ENCODE measurements at regions not wholly inside any gene's neighbourhood (a gene's known extent, or its start where the extent isn't known, plus 50 kb on each side); places are given as distances from the start of the nearest gene placed in this dataset.

- H3K4me1 ChIP-seq: peaks cover 10 to 86% (median 49%) of the 10 kb centered on the region in 9 donors
- 76 to 77% methylated on average over 7 of the region's 7 CpGs for WGBS, 2 donors
- H3K9me3 ChIP-seq: no peaks in the 10 kb centered on the region
Measured at GRCh38 chr1:201660931-201661822, 122.2 kb downstream of the NAV1 start.

GRCh38 chr1:201661823-201662359 is 123.0 kb downstream of the NAV1 start:
- 74 to 80% methylated on average over 8 of the region's 8 CpGs for WGBS, 2 donors
- no peak overlapping the region for H3K4me3 ChIP-seq
- H3K27ac ChIP-seq: no peak overlapping the region
- no peak for TF ChIP-seq CTCF (IDR thresholded peaks at IDR 0.05)
- H3K9me3 ChIP-seq: no peaks in the 10 kb centered on the region
- no peak for ATAC-seq
- peaks cover 2 to 79% (median 44%) of the 10 kb centered on the region in 9 donors for H3K4me1 ChIP-seq
- no peak for DNase-seq
- peaks cover 0 to 16% (median 0%) of the 10 kb centered on the region in 9 donors for H3K36me3 ChIP-seq
- intact Hi-C loops (cut with DNase I): loop anchor here in 1 of 10 donors (5.0 kb wide), 1 partner anchor 50 kb away; no protein-coding TSS in a partner anchor
- no peaks in the 10 kb centered on the region for H3K27me3 ChIP-seq

More at GRCh38 chr1:201660931-201661822, 122.2 kb downstream of the NAV1 start:
- TF ChIP-seq CTCF (IDR thresholded peaks at IDR 0.05): no peak
- peaks cover 0 to 16% (median 0%) of the 10 kb centered on the region in 9 donors for H3K36me3 ChIP-seq
- intact Hi-C loops (cut with DNase I): loop anchor here in 1 of 10 donors (5.0 kb wide), 1 partner anchor 49 kb away; no protein-coding TSS in a partner anchor
- no peak overlapping the region for H3K4me3 ChIP-seq
- ATAC-seq (no peak), DNase-seq (no peak)
- H3K27me3 ChIP-seq: no peaks in the 10 kb centered on the region
- no peak overlapping the region for H3K27ac ChIP-seq

- Histone ChIP-seq H3K4me1 (peaks cover 0 to 71% (median 37%) of the 10 kb centered on the region in 9 donors), H3K36me3 (peaks cover 0 to 16% (median 0%) of the 10 kb centered on the region in 9 donors), H3K27me3 (no peaks in the 10 kb centered on the region), H3K27ac (no peak overlapping the region), H3K4me3 (no peak overlapping the region), H3K9me3 (no peaks in the 10 kb centered on the region)
- no peak for TF ChIP-seq CTCF (IDR thresholded peaks at IDR 0.05)
- DNase-seq (no peak), ATAC-seq (no peak)
- intact Hi-C loops (cut with DNase I): loop anchor here in 1 of 10 donors (5.0 kb wide), 1 partner anchor 50 kb away; no protein-coding TSS in a partner anchor
- 98% methylated on average over 2 of the region's 2 CpGs for WGBS, 2 donors
Measured at GRCh38 chr1:201662646-201663045, 123.7 kb downstream of the NAV1 start.

GRCh38 chr1:201663491-201664113 is 124.7 kb downstream of the NAV1 start:
- Histone ChIP-seq H3K4me3 (no peak overlapping the region), H3K4me1 (peaks cover 0 to 63% (median 36%) of the 10 kb centered on the region in 9 donors), H3K36me3 (peaks cover 0 to 16% (median 0%) of the 10 kb centered on the region in 9 donors), H3K27me3 (no peaks in the 10 kb centered on the region), H3K9me3 (no peaks in the 10 kb centered on the region), H3K27ac (no peak overlapping the region)
- TF ChIP-seq CTCF (IDR thresholded peaks at IDR 0.05): no peak
- DNase-seq (no peak), ATAC-seq (peak in 4 of 8 donors; percentile 28 to 56 (median 44))
- 70 to 77% methylated on average over 5 of the region's 5 CpGs for WGBS, 2 donors
- intact Hi-C loops (cut with DNase I): loop anchor here in 1 of 10 donors (5.0 kb wide), 1 partner anchor 51 kb away; no protein-coding TSS in a partner anchor

All from heart right ventricle (tissue), 16 donors.